Heart left ventricle (tissue), 16 donors: ENCODE measurements at regions not wholly inside any gene's neighbourhood (a gene's known extent, or its start where the extent isn't known, plus 50 kb on each side); places are given as distances from the start of the nearest gene placed in this dataset.
"Not testable (repeated sequence)": the region's sequence is repeated elsewhere in the genome, so short reads cannot be mapped to it uniquely, and the experiment has no call there.

Source experiments
- ATAC-seq, 4 donors: fragments of 200-7000 bp; cut with Tn5 transposase; one replicate each; pipeline ENCODE4 v1.9.1; 2020 to 2022; ENCODE audit warnings: moderate library complexity in 4 of 4, mild to moderate bottlenecking in 3 of 4, moderate number of reproducible peaks in 1 of 4
- DNase-seq, 5 donors: peaks; one replicate each; pipeline ENCODE4 v3.0.0-alpha.2; 2020
- H3K27ac ChIP-seq, 12 donors: fragments of 200-600 bp; sonication (generic) in 4 of 12; one replicate each; pipeline versions ENCODE4 v1.5.0 to v1.8.0; 2016 to 2022; ENCODE audit warnings: mild to moderate bottlenecking in 2 of 12
- H3K27me3 ChIP-seq, 9 donors: fragments of 200-600 bp; sonication (generic) in 2 of 9; one replicate each; pipeline versions ENCODE4 v1.5.1 to v1.8.0; 2016 to 2022; ENCODE audit warnings: mild to moderate bottlenecking in 3 of 9
- H3K36me3 ChIP-seq, 9 donors: fragments of 200-600 bp; sonication (generic) in 2 of 9; one replicate each; pipeline versions ENCODE4 v1.5.0 to v1.8.0; 2018 to 2022; ENCODE audit warnings: mild to moderate bottlenecking in 2 of 9
- H3K4me1 ChIP-seq, 12 donors: fragments of 200-600 bp; sonication (generic) in 4 of 12; one replicate each; pipeline versions ENCODE4 v1.5.0 to v1.8.0; 2016 to 2022; ENCODE audit warnings: mild to moderate bottlenecking in 3 of 12
- H3K4me3 ChIP-seq, 12 donors: fragments of 200-600 bp; sonication (generic) in 4 of 12; one replicate each; pipeline versions ENCODE4 v1.5.0 to v1.8.0; 2017 to 2022; ENCODE audit warnings: mild to moderate bottlenecking in 9 of 12, moderate library complexity in 4 of 12
- H3K9me3 ChIP-seq, 12 donors: fragments of 200-600 bp; sonication (generic) in 4 of 12; one replicate each; pipeline versions ENCODE4 v1.5.0 to v1.8.0; 2016 to 2022; ENCODE audit warnings: mild to moderate bottlenecking in 1 of 12
- POLR2A ChIP-seq, 2 donors: fragments of 450-650 bp; IDR thresholded peaks; one replicate each; pipeline ENCODE4 v1.6.1; 2017; ENCODE audit warnings: antibody characterized with exemption in 2 of 2, mild to moderate bottlenecking in 2 of 2, moderate library complexity in 2 of 2
- WGBS, 4 donors: extraction: QIAGEN DNeasy Blood & Tissue Kit in 2 of 4; methylation state at CpG; one replicate each; pipeline versions ENCODE4 v1.1.5 to v1.1.7; 2013 to 2018; 5-methylcytosine and 5-hydroxymethylcytosine counted together
- intact Hi-C, 10 donors: fragments of 100-400 bp; cut with DNase I; formaldehyde crosslinking; loops; one replicate each; pipeline versions ENCODE4 v1.11.1 to v1.14.2; 2022
- TF ChIP-seq, protein P1 (sequence below), 12 donors: fragments of 200-600 bp; sonication (generic) in 4 of 12; IDR thresholded peaks; one replicate each; pipeline versions ENCODE4 v1.5.0 to v1.8.0; 2018 to 2022; ENCODE audit warnings: antibody characterized with exemption in 12 of 12, mild to moderate bottlenecking in 5 of 12
- donor health status: ischemic (EF 13 %, LVEDD 7.1; RV severe dilation, severe dysfunction).
- donor health status: healthy with polysubstance abuse.
- donor health status: DM: no; HTN: yes; CAD: no.
- donor health status: DM: no; HTN: no; CAD: no.
- donor health status: ischemic (EF 25% LVEDD 6.9; RV normal size, moderate dysfunction).
- donor health status: ischemic (EF 25% LVEDD 5.7; RV mildly dilated, moderate dysfunction).
- donor health status: healthy.
- donor health status: DM: yes; HTN: yes; CAD: no.
- donor health status: ischemic (EF 35%, LVEDD 5.7; RV mildly dilated, moderate dysfunction).
- donor health status: nonischemic (EF 11% LVEDD 7.7; RV severe dilation, severe dysfunction).
- donor health status: DM: yes; HTN: yes; CAD: no.
- donor health status: PGD.
- donor health status: ischemic (EF 29% LVEDD 5.4; RV normal size, mild dysfunction).
- donor health status: nonischemic (EF 23%, LVEDD 6.1; RV moderate dilation, normal function).

DNA sequence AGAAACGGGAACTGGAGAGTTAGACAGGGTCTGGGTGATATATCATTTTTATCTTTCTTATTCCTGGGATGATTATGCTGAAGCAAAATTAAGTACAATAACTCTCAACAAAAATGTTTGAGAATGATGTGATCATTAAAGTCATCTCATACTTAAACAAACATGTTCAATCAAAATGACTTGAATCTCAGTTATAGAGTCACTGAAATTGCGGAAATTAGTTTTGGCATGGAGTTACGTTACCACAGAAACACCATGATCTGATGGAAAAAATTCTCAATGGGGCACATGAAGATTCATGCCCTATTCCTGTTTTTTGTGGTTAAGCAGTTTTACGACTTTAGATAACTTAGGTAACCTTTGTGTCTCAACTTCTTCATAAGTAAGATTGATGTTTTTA, 757.7 kb downstream of the EPHA4 start:
- Histone ChIP-seq H3K36me3 (no peaks in the 10 kb centered on the region), H3K27ac (no peak overlapping the region), H3K27me3 (no peaks in the 10 kb centered on the region), H3K4me3 (no peak overlapping the region), H3K4me1 (no peaks in the 10 kb centered on the region), H3K9me3 (peaks cover 0 to 4% (median 0%) of the 10 kb centered on the region in 12 donors)
- intact Hi-C loops: no loop called here
- no peak for ATAC-seq
- TF ChIP-seq, protein P1, sequence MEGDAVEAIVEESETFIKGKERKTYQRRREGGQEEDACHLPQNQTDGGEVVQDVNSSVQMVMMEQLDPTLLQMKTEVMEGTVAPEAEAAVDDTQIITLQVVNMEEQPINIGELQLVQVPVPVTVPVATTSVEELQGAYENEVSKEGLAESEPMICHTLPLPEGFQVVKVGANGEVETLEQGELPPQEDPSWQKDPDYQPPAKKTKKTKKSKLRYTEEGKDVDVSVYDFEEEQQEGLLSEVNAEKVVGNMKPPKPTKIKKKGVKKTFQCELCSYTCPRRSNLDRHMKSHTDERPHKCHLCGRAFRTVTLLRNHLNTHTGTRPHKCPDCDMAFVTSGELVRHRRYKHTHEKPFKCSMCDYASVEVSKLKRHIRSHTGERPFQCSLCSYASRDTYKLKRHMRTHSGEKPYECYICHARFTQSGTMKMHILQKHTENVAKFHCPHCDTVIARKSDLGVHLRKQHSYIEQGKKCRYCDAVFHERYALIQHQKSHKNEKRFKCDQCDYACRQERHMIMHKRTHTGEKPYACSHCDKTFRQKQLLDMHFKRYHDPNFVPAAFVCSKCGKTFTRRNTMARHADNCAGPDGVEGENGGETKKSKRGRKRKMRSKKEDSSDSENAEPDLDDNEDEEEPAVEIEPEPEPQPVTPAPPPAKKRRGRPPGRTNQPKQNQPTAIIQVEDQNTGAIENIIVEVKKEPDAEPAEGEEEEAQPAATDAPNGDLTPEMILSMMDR (IDR thresholded peaks at IDR 0.05): no peak
- no peak for TF ChIP-seq POLR2A (IDR thresholded peaks at IDR 0.05)
- 67 to 80% (median 70%) methylated on average over 4 of the region's 4 CpGs for WGBS, 4 donors
- DNase-seq: no peak

DNA sequence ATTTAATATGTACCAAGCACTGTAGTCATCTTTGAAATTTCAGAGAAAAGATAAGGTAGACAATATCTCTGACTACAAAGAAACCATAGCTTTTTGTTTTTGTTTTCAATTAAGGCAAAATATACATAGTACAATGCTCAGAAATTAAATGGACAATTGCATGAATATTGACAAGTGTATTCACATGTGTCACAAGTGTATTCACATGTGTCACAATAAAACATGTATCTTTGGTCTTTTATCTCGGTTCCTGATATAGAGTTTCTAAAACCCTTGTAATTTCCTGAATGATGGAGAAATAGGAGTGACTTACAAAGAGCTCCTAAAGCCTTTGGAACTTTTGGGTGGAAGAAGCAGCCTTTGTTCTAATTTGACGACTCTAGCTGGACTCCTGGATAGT, 756.4 kb downstream of the EPHA4 start:
- 84 to 94% (median 89%) methylated on average over 2 of the region's 2 CpGs for WGBS, 4 donors
- ATAC-seq: no peak
- Histone ChIP-seq H3K4me3 (no peak overlapping the region), H3K4me1 (no peaks in the 10 kb centered on the region), H3K9me3 (peaks cover 0 to 4% (median 0%) of the 10 kb centered on the region in 12 donors), H3K36me3 (no peaks in the 10 kb centered on the region), H3K27me3 (no peaks in the 10 kb centered on the region), H3K27ac (no peak overlapping the region)
- TF ChIP-seq POLR2A (IDR thresholded peaks at IDR 0.05): no peak
- TF ChIP-seq, protein P1 (IDR thresholded peaks at IDR 0.05): no peak
- DNase-seq: no peak
- intact Hi-C loops: no loop called here

DNA sequence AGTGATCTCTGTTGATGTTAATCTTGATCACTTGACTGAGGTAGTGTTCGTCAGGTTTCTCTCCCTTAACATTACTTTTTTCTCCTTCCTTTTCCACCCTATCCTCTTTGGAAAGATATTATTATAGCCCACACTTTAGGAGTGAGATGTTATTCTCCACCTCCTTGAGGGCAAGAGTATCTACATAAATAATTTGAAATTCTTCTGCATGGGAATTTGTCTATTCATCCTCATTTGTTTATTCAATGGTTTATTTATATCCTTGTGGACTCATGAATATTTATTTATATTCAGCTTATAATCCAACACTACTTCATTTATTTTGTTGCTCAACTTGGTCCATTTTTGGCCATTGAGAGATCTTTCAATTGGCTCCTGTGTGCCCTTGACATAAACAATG, 750.4 kb downstream of the EPHA4 start:
- DNase-seq: no peak
- H3K27me3 ChIP-seq: no peaks in the 10 kb centered on the region
- H3K4me3 ChIP-seq: no peak overlapping the region
- H3K27ac ChIP-seq: no peak overlapping the region
- intact Hi-C loops: no loop called here
- TF ChIP-seq, protein P1 (IDR thresholded peaks at IDR 0.05): no peak
- TF ChIP-seq POLR2A (IDR thresholded peaks at IDR 0.05): no peak
- no peaks in the 10 kb centered on the region for H3K36me3 ChIP-seq
- H3K9me3 ChIP-seq: peaks cover 0 to 4% (median 0%) of the 10 kb centered on the region in 12 donors
- ATAC-seq: no peak
- no peaks in the 10 kb centered on the region for H3K4me1 ChIP-seq
- 85 to 100% (median 94%) methylated on average over 1 of the region's 1 CpG for whole genome bisulfite sequencing, 4 donors

DNA sequence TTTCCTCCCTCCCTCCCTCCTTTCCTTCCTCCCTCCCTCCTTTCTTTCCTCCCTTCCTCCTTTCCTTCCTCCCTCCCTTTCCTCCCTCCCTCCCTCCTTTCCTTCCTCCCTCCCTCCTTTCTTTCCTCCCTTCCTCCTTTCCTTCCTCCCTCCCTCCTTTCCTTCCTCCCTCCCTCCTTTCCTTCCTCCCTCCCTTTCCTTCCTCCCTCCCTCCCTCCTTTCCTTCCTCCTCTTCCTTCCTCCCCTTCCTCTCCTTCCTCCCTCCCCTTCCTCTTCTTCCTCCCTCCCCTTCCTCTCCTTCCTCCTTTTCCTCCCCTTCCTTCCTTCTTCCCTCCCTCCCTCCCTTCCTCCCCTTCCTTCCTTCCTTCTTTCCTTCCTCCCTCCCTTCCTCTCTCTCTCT, 748.5 kb downstream of the EPHA4 start:
- intact Hi-C loops, ATAC-seq, H3K27me3 ChIP-seq: not testable (repeated sequence)

DNA sequence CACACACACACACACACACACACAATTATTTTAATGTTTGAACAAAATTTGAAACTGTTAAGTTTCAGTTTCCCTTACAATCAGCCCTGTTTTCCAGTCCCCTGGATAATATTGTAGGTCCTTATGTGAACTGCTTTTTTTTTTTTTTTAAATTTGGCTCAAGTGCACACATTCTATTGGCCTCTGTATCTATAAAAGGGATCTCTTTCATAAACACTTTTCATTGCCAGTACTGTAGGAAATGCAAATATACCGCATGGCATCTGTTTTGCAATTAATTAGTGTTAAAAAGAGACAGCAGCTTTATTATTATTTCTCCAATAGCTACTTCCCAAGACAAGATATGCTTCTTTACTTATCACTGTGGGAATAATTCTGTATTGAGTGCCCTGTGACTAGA, 738.7 kb downstream of the EPHA4 start:
- no peak overlapping the region for H3K4me3 ChIP-seq
- H3K27me3 ChIP-seq: no peaks in the 10 kb centered on the region
- H3K4me1 ChIP-seq: peaks cover 0 to 3% (median 0%) of the 10 kb centered on the region in 12 donors
- H3K9me3 ChIP-seq: peaks cover 0 to 4% (median 0%) of the 10 kb centered on the region in 12 donors
- no peak overlapping the region for H3K27ac ChIP-seq
- WGBS, 4 donors: 48 to 65% (median 55%) methylated on average over 1 of the region's 1 CpG
- intact Hi-C loops: no loop called here
- H3K36me3 ChIP-seq: no peaks in the 10 kb centered on the region
- TF ChIP-seq, protein P1 (IDR thresholded peaks at IDR 0.05): no peak
- TF ChIP-seq POLR2A (IDR thresholded peaks at IDR 0.05): no peak
- ATAC-seq (no peak), DNase-seq (no peak)

More for the DNA sequence above, 748.5 kb downstream of the EPHA4 start:
- not testable (repeated sequence) for H3K4me3 ChIP-seq, H3K27ac ChIP-seq, H3K9me3 ChIP-seq, H3K4me1 ChIP-seq, DNase-seq, H3K36me3 ChIP-seq
